ENCODE measurements at regions not wholly inside any gene's neighbourhood (a gene's known extent, or its start where the extent isn't known, plus 50 kb on each side); places are given as distances from the start of the nearest gene placed in this dataset.

GRCh38 chr15:93253681-93254080 lies 164.7 kb upstream of the RGMA start:
- TF ChIP-seq FOXJ3 (CRISPR knock-in tag; IDR thresholded peaks at IDR 0.05; ENCODE audit: borderline replicate concordance) (no peak), CBFB (CRISPR knock-in tag; IDR thresholded peaks at IDR 0.05; ENCODE audit: low read depth) (no peak), TEAD4 (CRISPR knock-in tag; IDR thresholded peaks at IDR 0.05) (no peak), ZNF317 (CRISPR knock-in tag; IDR thresholded peaks at IDR 0.05; ENCODE audit: borderline replicate concordance, low read depth) (no peak), RELA (CRISPR knock-in tag; IDR thresholded peaks at IDR 0.05; ENCODE audit: borderline replicate concordance) (no peak), USF1 (CRISPR knock-in tag; IDR thresholded peaks at IDR 0.05) (no peak), ETV6 (CRISPR knock-in tag; IDR thresholded peaks at IDR 0.05) (no peak), ESRRA (CRISPR knock-in tag; IDR thresholded peaks at IDR 0.05; ENCODE audit: borderline replicate concordance) (no peak)
- TF ChIP-seq, protein P1, sequence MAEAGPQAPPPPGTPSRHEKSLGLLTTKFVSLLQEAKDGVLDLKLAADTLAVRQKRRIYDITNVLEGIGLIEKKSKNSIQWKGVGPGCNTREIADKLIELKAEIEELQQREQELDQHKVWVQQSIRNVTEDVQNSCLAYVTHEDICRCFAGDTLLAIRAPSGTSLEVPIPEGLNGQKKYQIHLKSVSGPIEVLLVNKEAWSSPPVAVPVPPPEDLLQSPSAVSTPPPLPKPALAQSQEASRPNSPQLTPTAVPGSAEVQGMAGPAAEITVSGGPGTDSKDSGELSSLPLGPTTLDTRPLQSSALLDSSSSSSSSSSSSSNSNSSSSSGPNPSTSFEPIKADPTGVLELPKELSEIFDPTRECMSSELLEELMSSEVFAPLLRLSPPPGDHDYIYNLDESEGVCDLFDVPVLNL (CRISPR knock-in tag; IDR thresholded peaks at IDR 0.05; ENCODE audit: borderline replicate concordance, low read depth) = no peak
- TF ChIP-seq, protein P2, sequence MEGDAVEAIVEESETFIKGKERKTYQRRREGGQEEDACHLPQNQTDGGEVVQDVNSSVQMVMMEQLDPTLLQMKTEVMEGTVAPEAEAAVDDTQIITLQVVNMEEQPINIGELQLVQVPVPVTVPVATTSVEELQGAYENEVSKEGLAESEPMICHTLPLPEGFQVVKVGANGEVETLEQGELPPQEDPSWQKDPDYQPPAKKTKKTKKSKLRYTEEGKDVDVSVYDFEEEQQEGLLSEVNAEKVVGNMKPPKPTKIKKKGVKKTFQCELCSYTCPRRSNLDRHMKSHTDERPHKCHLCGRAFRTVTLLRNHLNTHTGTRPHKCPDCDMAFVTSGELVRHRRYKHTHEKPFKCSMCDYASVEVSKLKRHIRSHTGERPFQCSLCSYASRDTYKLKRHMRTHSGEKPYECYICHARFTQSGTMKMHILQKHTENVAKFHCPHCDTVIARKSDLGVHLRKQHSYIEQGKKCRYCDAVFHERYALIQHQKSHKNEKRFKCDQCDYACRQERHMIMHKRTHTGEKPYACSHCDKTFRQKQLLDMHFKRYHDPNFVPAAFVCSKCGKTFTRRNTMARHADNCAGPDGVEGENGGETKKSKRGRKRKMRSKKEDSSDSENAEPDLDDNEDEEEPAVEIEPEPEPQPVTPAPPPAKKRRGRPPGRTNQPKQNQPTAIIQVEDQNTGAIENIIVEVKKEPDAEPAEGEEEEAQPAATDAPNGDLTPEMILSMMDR (IDR thresholded peaks at IDR 0.05) = no peak
- TF ChIP-seq, protein P3, sequence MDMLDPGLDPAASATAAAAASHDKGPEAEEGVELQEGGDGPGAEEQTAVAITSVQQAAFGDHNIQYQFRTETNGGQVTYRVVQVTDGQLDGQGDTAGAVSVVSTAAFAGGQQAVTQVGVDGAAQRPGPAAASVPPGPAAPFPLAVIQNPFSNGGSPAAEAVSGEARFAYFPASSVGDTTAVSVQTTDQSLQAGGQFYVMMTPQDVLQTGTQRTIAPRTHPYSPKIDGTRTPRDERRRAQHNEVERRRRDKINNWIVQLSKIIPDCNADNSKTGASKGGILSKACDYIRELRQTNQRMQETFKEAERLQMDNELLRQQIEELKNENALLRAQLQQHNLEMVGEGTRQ (CRISPR knock-in tag; IDR thresholded peaks at IDR 0.05) = no peak
